CD14-positive monocyte (primary cell): ENCODE measurements at regions not wholly inside any gene's neighbourhood (a gene's known extent, or its start where the extent isn't known, plus 50 kb on each side); places are given as distances from the start of the nearest gene placed in this dataset.

Experiments used
- DNase-seq, 3 donors: peaks; one replicate each; pipeline ENCODE4 v3.0.0-alpha.2; 2011 to 2022
- H2AFZ ChIP-seq: 2 replicates; pipeline ENCODE4 v1.6.0; 2012; ENCODE audit warnings: mild to moderate bottlenecking, low read depth, low read length, inconsistent platforms; ENCODE audit not compliant: insufficient read depth, poor library complexity, severe bottlenecking
- H3K27ac ChIP-seq, 2 donors: 1 replicate in 1 of 2; 2 replicates in 1 of 2; pipeline ENCODE4 v1.5.1; 2012 to 2013; ENCODE audit warnings: low read length in 2 of 2, control low read depth in 1 of 2, inconsistent platforms in 1 of 2, low read depth in 1 of 2, mild to moderate bottlenecking in 1 of 2
- H3K27me3 ChIP-seq, 2 donors: one replicate each; pipeline versions ENCODE4 v1.6.0 to v1.6.1; 2011 to 2013; ENCODE audit warnings: low read length in 2 of 2; ENCODE audit not compliant: control insufficient read depth in 2 of 2, insufficient read depth in 2 of 2
- H3K36me3 ChIP-seq, 2 donors: replicated peaks in 1 of 2; 1 replicate in 1 of 2; 2 replicates in 1 of 2; pipeline versions ENCODE4 v1.5.1 to v1.6.1; 2012 to 2013; ENCODE audit warnings: low read length in 2 of 2, control low read depth in 1 of 2, inconsistent platforms in 1 of 2, mild to moderate bottlenecking in 1 of 2; ENCODE audit not compliant: insufficient read depth in 2 of 2, control insufficient read depth in 1 of 2
- H3K4me1 ChIP-seq, 2 donors: 1 replicate in 1 of 2; 2 replicates in 1 of 2; pipeline versions ENCODE4 v1.5.1 to v1.6.1; 2012 to 2013; ENCODE audit warnings: low read length in 2 of 2, control low read depth in 1 of 2, inconsistent platforms in 1 of 2, mild to moderate bottlenecking in 1 of 2, moderate library complexity in 1 of 2; ENCODE audit not compliant: insufficient read depth in 2 of 2, control insufficient read depth in 1 of 2
- H3K4me2 ChIP-seq: replicated peaks from 2 replicates; pipeline ENCODE3; 2012; ENCODE audit warnings: low read length, moderate library complexity, mild to moderate bottlenecking; ENCODE audit not compliant: poor library complexity, severe bottlenecking; ENCODE audit errors: extremely low read depth
- H3K4me3 ChIP-seq, 3 experiments: fragments of 200-600 bp in 1 of 3; sonication (generic) in 1 of 3; replicated peaks in 1 of 3; 1 replicate in 2 of 3; 2 replicates in 1 of 3; pipeline ENCODE4 v1.5.1; 2011 to 2013; ENCODE audit warnings: low read length in 3 of 3, mild to moderate bottlenecking in 3 of 3, control low read depth in 2 of 3, low read depth in 2 of 3, inconsistent platforms in 1 of 3, moderate library complexity in 1 of 3
- H3K79me2 ChIP-seq: 2 replicates; pipeline ENCODE4 v1.6.0; 2012; ENCODE audit warnings: mild to moderate bottlenecking, control low read depth, inconsistent platforms, low read length, moderate library complexity; ENCODE audit not compliant: insufficient read depth
- H3K9ac ChIP-seq: 2 replicates; pipeline ENCODE4 v1.6.0; 2017; ENCODE audit warnings: low read length, mild to moderate bottlenecking; ENCODE audit not compliant: insufficient read depth, poor library complexity, severe bottlenecking
- H3K9me3 ChIP-seq, 2 donors: replicated peaks in 1 of 2; 1 replicate in 1 of 2; 2 replicates in 1 of 2; pipeline versions ENCODE4 v1.5.1 to v1.6.1; 2012 to 2013; ENCODE audit warnings: low read length in 2 of 2, control low read depth in 1 of 2; ENCODE audit not compliant: control insufficient read depth in 1 of 2, insufficient read depth in 1 of 2
- H4K20me1 ChIP-seq: 2 replicates; pipeline ENCODE4 v1.6.0; 2012; ENCODE audit warnings: mild to moderate bottlenecking, low read length, control low read depth, moderate library complexity; ENCODE audit not compliant: insufficient read depth
- H3K27ac Mint-ChIP-seq, 7 donors: one replicate each; pipeline ENCODE4 v1.8.0; 2020; ENCODE audit warnings: mild to moderate bottlenecking in 7 of 7, mixed read lengths in 7 of 7, moderate library complexity in 6 of 7, inconsistent platforms in 2 of 7
- H3K27me3 Mint-ChIP-seq, 3 donors: one replicate each; pipeline ENCODE4 v1.8.0; 2021 to 2022; ENCODE audit warnings: low read depth in 3 of 3, mild to moderate bottlenecking in 3 of 3, mixed read lengths in 3 of 3, moderate library complexity in 3 of 3, inconsistent platforms in 1 of 3
- H3K36me3 Mint-ChIP-seq, 2 donors: one replicate each; pipeline ENCODE4 v1.8.0; 2020; ENCODE audit warnings: mixed read lengths in 2 of 2, inconsistent platforms in 1 of 2, mild to moderate bottlenecking in 1 of 2
- H3K4me1 Mint-ChIP-seq: one replicate; pipeline ENCODE4 v1.8.0; 2020; ENCODE audit warnings: mild to moderate bottlenecking, mixed read lengths
- H3K4me3 Mint-ChIP-seq, 2 donors: one replicate each; pipeline ENCODE4 v1.8.0; 2020; ENCODE audit warnings: mild to moderate bottlenecking in 2 of 2, mixed read lengths in 2 of 2, moderate library complexity in 1 of 2
- H3K9me3 Mint-ChIP-seq, 7 donors: one replicate each; pipeline ENCODE4 v1.8.0; 2020 to 2022; ENCODE audit warnings: mixed read lengths in 7 of 7, mild to moderate bottlenecking in 6 of 7, moderate library complexity in 6 of 7, inconsistent platforms in 2 of 7
- WGBS: methylation state at CpG from one replicate; pipeline ENCODE4 v1.1.5; 2013; ENCODE audit warnings: missing lambda C conversion rate; ENCODE audit not compliant: insufficient coverage; 5-methylcytosine and 5-hydroxymethylcytosine counted together
- intact Hi-C, 2 donors: fragments of 100-400 bp; cut with micrococcal nuclease; formaldehyde crosslinking; loops; one replicate each; pipeline versions ENCODE4 v1.15.0 to v1.15.1; 2023
- TF ChIP-seq, protein P1 (sequence below): fragments of 200-600 bp; IDR thresholded peaks from one replicate; pipeline ENCODE4 v1.8.0; 2022; ENCODE audit warnings: antibody characterized with exemption, mild to moderate bottlenecking

- Histone ChIP-seq H3K79me2 (no peaks in the 10 kb centered on the region), H3K4me2 (no peak overlapping the region), H3K9me3 (no peaks in the 10 kb centered on the region), H2AFZ (no peak overlapping the region), H3K36me3 (no peaks in the 10 kb centered on the region), H3K4me1 (no peaks in the 10 kb centered on the region), H3K27me3 (no peaks in the 10 kb centered on the region), H3K27ac (no peak overlapping the region), H3K4me3 (no peak overlapping the region), H3K9ac (no peak overlapping the region), H4K20me1 (no peaks in the 10 kb centered on the region)
- Mint-ChIP-seq H3K27ac (no peak overlapping the region), H3K36me3 (no peaks in the 10 kb centered on the region), H3K4me1 (no peaks in the 10 kb centered on the region), H3K4me3 (no peak overlapping the region), H3K9me3 (peaks cover 2 to 10% (median 5%) of the 10 kb centered on the region in 7 donors), H3K27me3 (no peaks in the 10 kb centered on the region)
- WGBS: 100% methylated on average over 3 of the region's 4 CpGs
- intact Hi-C loops: no loop called here
- no peak for DNase-seq
- TF ChIP-seq, protein P1, sequence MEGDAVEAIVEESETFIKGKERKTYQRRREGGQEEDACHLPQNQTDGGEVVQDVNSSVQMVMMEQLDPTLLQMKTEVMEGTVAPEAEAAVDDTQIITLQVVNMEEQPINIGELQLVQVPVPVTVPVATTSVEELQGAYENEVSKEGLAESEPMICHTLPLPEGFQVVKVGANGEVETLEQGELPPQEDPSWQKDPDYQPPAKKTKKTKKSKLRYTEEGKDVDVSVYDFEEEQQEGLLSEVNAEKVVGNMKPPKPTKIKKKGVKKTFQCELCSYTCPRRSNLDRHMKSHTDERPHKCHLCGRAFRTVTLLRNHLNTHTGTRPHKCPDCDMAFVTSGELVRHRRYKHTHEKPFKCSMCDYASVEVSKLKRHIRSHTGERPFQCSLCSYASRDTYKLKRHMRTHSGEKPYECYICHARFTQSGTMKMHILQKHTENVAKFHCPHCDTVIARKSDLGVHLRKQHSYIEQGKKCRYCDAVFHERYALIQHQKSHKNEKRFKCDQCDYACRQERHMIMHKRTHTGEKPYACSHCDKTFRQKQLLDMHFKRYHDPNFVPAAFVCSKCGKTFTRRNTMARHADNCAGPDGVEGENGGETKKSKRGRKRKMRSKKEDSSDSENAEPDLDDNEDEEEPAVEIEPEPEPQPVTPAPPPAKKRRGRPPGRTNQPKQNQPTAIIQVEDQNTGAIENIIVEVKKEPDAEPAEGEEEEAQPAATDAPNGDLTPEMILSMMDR: no peak
These were observed 344.0 kb upstream of the LMCD1 start for GRCh38 chr3:8157640-8158039.

GRCh38 chr3:8164145-8164544 is 337.5 kb upstream of the LMCD1 start:
- Histone ChIP-seq H3K79me2 (no peaks in the 10 kb centered on the region), H3K9ac (no peak overlapping the region), H3K36me3 (no peaks in the 10 kb centered on the region), H3K27me3 (no peaks in the 10 kb centered on the region), H2AFZ (no peak overlapping the region), H4K20me1 (no peaks in the 10 kb centered on the region), H3K4me2 (no peak overlapping the region), H3K4me1 (no peaks in the 10 kb centered on the region), H3K27ac (no peak overlapping the region), H3K9me3 (peaks cover 0 to 3% of the 10 kb centered on the region in 2 donors), H3K4me3 (no peak overlapping the region)
- Mint-ChIP-seq H3K27ac (no peak overlapping the region), H3K27me3 (peaks cover 0 to 1% (median 0%) of the 10 kb centered on the region in 3 donors), H3K9me3 (peaks cover 4 to 12% (median 8%) of the 10 kb centered on the region in 7 donors), H3K36me3 (no peaks in the 10 kb centered on the region), H3K4me3 (no peak overlapping the region), H3K4me1 (no peaks in the 10 kb centered on the region)
- TF ChIP-seq, protein P1: no peak
- no CpG with 5 or more reads among the region's 1 CpG for WGBS
- DNase-seq: no peak
- intact Hi-C loops: no loop called here
